Stimulated activated CD8-positive, alpha-beta memory T cell treated with anti-CD3 and anti-CD28 coated beads, Interleukin-15, amount 100 ng/mL, for 24 hours (primary cell): ENCODE measurements at regions not wholly inside any gene's neighbourhood (a gene's known extent, or its start where the extent isn't known, plus 50 kb on each side); places are given as distances from the start of the nearest gene placed in this dataset.

ENCODE experiments used
- DNase-seq: peaks from one replicate; pipeline ENCODE4 v3.0.0-alpha.2; 2020; ENCODE audit warnings: low read depth

DNA sequence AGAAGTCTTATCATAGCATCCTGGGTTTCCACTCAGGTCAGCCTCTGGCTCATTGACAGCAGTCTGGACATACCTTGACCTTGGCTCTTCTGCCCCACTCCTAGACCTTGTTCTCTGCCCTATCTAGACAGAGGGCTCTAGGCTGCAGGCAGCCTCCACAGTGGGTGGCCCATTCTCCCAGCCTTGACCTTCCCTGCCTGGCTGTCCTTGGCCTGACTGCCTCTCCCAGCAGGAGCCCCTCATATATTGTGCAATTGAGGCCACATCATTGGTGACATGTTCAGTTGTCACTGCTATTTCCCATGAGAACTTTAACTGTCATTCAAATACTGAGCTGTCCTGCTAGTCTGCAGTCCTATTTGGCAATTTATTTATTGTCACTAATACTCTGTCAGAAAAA, 503.4 kb downstream of the PLXNA4 start:
- DNase-seq = no peak

DNA sequence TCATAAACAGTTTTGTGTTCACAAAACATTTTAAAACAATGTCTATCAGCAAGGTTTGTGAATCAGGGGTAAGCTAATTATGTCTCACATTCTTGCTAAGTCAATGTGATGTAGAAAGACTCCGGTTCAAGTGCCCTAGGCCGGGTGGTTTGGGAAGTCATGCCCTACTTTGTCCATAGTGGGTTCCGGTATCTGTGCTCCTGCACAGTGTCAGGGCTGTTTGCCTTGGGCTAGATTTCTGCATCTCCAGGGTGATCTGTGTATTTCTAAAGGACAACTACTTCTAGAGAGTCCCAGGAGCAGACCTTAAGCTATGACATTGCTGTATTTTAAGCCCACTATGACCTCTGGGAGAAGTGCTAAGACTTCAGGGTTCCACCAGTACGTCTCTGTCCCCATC, 504.1 kb downstream of the PLXNA4 start:
- DNase-seq = no peak

DNA sequence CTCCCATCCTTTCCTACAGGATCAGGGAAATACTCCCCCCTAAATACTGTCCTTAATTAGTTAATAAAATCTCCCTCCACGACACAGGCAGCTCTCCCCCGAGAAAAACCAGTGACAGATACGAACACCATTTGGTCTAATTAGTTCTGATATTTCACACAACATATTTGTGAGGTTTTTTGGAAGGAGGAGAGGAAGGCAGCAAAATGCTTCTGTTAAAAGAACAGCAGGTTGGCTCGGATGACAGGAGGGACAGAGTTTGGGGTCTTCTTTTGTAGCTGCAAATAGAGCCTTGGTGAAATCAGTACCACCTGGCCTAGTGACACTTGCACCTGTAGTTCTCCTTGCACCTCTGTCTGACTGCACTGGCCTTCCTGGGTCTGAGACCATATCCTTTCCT, 507.0 kb downstream of the PLXNA4 start:
- DNase-seq = no peak

DNA sequence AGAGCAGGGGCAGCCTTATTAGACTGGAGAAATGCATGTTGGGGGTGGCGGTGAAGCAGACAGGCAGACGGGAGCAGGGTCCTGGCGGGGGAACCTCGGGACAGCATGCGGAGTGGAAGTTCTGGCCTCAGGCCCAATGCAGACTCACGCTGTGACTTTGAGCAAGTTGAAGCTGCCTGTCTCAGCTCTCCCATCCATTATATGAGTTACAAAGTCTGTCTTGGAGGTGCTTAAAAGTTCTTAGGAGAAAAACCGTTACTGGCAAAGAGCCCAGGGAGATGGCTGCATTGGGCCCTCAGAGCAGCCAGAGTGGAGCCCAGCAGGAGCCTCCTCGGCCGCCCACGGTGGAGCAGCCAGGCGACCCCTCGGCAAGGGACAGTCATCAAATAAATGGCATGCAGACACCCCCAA, 509.5 kb downstream of the PLXNA4 start:
- no peak for DNase-seq

DNA sequence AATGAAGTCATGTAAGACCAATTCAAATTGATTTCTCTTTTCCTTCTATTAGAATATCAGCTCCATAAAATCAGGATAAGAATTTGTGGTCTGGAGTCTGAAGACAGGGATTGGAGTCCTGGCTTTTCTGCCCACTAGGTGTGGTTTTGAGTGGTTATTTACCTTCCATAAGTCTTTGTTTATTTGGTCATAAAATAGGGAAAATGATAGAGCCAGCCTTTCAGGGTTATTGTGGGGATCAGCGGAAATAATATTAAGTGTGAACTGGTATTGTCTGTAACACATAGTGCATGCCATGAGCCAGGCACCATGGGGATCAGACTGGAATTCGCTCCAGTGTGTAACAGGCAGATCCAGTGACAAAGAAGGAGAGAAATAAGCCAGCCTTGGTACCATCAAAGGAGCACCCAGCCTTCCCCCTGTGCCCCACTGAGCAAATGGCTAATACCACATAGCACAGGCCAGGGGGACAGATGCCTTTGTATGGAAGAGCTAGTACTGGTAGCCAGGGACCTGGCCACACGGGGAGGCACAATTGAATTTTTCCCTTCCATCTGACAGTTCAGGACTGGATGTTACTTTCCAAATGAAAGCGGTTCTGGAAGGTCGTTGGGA, 509.7 kb upstream of the PODXL start:
- no peak for DNase-seq

DNA sequence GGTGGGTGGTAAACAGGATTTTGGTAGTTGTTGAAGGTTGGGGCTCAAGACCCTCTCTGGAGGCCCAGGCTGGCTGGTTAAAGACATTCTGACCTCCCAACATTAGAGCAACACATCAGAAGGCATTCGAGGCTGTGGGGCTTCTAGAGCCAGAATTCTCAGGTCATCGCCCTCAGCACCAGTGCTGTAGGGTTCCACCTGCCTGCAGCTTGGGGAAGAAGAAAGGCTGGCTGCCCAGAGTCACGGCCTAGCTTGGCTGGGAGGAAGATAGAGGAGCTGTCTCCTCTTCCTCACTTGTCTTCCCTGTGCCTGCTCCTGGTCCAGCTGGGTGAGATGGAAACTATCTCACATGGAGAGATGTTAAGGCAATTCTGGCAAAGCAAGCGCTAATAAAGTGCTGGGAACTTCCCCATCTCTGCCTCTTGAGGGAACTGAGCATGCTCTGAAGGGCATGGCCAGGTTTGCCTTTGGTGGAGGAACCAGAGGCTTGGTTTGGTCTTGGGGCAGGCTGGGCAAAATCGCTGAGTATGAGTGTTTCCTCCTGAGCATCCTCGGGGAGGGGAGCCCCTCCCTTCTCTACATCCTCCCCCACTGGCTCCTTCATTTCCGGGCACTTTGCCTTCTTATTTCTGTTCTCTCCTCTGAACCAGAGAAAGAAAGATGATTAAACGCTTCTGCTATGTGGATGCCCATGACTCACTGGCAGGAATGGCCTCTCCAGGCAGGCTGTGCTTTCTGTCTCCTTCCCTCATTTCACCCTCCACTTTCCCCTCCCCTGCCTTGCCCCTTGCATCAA, 509.0 kb upstream of the PODXL start:
- no peak for DNase-seq

DNA sequence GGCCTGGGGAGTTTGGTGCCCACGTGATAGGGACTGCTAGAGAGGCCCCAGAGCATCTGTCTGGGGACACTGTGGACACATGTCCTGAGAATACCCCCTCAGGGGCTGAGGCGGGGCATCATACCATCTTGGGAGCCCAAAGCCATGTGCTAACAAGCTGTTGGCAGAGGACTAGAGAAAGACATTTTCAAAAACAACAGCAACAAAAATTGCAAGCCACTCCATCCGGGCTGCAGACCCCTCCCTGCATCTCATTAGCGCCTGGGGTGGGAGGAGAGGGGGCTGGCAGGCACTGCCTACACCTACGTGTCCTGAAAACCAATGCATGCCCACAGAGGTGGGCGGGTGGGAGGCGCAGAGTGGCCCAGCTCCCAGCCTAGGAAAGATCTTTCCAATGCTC, 507.4 kb upstream of the PODXL start:
- no peak for DNase-seq

DNA sequence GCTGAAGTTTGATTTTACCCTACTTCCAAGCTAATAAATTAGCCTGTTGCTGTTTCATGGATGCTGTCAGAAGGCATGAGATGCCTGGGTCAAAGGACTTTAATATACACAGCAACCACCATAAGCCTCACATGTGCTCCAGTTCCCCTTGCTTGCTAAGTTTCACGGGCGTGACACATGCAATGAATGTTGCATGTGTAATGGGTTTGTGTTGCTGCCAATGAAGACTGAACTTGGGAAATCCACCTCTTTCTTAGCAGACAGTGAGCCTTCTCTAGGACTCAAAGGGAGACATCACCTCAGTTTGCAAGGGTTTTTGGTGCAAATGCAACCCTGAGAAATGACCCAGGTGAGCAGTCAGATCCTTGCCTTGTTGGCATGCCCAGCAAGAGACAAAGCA, 505.5 kb upstream of the PODXL start:
- DNase-seq = no peak

DNA sequence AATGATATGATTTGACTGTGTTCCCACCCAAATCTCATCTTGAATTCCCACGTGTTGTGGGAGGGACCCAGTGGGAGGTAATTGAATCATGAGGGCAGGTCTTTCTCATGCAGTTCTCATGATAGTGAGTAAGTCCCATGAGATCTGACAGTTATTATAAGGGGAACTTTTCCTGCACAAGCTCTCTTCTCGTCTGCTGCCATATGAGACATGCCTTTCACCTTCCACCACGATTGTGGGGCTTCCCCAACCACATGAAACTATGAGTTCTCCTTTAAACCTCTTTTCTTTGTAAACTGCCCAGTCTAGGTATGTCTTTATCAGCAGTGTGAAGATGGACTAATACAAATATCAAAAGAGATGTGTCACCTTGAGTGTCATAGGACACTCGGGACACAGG, 502.7 kb upstream of the PODXL start:
- no peak for DNase-seq

DNA sequence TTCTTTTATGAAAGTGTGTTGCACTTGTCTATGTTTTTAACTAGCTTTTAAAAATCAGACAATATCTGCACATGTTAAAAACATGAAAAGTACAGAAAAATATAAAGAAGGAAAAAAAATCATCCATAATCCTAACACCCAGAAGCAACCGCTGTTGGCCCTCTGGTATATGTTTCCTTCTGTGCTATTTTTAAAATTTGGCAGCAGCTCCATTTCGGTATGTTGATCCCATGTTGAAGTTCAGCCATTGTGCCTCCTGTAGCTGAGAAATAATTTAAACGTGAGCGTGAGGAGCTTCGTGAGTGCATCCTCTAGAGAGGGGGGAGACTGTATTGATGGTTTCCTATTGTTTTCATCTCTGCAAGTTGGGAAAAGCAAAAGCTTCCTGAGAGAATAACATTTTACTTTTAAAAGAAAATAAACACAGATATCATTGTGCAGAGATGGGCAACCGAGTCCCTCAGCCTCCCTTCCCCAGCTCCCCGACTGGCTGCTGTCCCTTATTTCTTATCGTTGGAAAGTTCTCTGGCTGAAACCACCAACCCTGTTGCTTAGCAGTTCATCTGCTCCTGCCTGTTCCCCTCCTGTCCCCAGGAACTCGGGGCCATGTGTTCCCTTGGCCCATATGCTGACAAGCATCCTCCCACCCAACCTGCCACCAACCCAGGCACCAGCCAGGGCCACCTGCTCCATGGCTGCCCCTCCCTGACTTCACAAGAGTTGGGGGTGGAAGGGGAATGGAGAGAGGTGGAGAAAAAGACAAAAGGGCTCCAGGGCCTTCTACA, 499.1 kb upstream of the PODXL start:
- DNase-seq = no peak

DNA sequence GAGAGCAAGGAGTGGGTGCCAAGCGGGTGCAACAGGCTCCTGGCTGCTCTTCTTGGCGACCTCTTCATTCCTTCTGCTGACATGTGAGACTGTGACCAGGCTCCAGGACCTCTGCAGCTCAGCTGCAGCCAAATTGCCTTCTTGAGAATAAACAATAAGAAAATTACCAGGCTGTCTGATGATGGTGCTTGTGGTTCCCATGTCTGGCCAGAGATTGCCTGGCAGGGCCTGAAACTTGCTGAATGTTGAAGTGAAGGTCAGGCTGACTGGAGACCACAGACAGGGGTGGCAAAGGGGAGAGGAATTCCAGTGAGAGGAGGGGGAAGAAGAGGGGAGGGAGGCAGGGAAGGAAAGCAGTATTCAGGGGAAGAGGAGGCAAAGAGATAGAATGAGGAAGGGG, 497.4 kb upstream of the PODXL start:
- no peak for DNase-seq

DNA sequence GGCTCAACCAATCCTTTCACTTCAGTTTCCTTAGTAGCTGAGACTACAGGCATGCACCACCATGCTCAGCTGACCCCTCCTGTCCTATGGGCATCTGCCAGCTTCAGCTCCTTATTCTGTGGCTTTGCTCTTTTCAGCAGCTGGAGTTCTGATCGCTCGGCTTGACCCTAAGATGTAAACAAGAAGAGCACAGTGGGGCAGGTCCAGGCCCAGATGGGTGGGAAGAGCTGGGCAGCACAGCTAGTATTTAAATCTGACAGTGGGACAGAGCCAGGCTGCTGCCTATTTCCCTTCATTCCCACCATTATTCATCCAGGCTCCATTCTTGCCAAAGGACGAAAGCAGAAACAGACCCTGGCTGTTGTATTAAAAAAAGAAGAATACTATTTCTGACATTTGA, 494.9 kb upstream of the PODXL start:
- no peak for DNase-seq

DNA sequence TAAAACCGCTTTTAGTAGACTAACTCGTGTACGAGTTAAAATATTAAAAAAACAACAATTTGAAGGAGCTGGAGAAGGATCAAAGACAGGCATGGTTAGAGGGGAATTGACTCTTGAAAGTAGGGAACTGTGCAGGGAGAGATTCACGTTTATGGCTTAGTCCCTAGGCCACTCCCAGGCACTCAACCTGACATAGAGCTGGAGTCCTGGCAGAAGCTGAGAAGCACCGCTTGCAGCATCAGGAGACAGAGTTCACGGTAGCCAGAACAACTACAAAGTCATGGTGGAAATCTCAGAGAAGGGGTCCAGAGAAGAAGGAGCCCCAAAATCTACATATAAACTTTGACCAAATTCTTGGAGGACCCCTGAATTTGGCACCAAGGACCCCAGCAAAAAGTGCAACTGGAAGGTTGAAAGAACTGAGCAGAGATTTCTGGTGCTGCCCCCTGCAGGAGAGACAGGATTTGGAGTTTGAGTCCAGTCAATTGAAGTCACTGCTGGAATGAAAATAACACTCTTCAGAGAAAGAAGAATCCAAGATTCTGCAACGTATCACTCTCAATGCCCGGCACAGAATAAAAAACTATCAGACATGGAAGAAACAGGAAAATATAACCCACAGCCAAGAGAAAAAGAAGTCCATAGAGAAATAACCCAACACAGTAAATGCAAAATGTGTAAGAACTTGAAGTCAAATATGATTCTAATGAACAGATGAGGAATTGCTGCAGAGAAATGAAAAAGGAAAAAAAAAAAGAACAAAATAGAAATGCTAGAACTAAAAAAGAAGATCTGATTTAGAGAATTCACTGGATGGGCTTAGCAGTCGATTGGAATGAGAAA, 493.3 kb upstream of the PODXL start:
- no peak for DNase-seq

DNA sequence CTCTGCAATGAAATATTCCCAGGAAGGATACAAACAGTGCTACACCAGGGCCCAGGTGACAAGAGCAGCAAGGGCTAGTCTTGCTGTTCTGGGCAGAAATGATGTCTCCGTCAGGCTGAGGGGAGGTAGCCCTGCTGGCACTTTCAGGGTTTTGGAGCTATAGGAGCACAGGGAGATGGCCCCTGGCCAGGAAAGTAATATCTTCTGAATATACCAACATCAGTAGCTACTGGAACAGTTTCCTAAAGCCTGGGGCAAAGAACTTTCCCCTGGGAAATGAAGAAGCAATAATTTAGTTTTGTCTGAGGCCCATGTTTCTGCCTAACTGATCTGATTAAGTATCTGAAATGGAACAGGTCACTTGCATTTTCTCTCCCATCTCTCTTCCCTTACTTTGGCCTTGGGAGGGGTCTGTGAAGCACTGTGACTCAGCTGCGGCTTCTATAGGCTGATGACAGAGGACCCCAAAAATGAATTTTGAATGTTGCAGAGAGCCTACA, 489.1 kb upstream of the PODXL start:
- no peak for DNase-seq

DNA sequence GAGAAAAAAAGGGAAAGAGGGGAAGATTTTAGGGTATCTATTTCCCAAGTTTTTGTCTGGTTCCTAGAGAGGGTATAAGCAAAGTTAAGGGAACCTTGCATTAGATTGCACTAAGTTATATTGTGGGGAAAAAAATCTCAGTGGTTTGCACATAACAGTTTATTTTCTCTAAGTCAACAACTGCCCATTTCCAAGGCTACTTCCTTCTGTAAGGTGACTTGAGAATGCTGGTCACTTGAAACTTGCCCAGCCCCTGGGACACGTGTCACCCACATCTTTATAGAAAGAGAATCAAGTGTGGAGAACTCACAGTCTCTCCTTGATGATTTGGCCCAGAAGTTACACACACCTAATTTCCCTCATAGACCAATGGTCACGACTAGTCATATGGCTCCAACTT, 488.6 kb upstream of the PODXL start:
- no peak for DNase-seq

DNA sequence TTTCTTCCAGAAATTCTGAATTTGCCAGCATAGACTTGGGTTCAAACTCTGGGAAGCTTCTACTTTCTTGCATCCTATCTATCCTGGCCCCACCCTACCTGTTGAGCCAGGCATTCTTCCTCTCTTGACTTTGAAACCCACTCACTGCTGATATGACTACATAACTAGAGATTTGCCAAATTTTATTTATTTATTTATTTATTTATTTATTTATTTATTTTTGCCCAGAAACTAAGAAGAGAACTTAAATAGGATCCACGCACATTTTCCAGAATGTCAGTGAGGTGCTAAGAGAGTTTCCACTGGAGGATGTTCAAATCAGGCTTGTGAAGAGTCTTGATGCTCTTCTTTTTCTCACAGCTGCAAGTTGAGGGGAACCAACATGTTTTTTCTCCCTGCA, 487.8 kb upstream of the PODXL start:
- DNase-seq = no peak

DNA sequence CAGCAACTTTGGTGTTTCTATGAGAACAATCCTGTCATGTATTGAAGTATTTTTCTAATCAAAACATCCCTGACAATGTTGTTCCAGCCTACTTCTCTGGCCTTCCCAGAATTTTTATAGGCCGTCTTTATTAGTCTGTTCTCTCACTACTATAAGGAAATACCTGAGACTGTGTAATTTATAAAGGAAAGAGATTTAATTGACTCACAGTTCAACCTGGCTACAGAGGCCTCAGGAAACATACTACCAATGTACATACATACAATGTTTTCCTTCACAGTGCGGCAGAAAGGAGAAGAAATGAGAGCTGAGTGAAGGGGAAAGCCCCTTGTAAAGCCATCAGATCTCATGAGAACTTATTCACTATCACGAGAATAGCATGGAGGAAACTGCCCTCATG, 484.7 kb upstream of the PODXL start:
- no peak for DNase-seq

DNA sequence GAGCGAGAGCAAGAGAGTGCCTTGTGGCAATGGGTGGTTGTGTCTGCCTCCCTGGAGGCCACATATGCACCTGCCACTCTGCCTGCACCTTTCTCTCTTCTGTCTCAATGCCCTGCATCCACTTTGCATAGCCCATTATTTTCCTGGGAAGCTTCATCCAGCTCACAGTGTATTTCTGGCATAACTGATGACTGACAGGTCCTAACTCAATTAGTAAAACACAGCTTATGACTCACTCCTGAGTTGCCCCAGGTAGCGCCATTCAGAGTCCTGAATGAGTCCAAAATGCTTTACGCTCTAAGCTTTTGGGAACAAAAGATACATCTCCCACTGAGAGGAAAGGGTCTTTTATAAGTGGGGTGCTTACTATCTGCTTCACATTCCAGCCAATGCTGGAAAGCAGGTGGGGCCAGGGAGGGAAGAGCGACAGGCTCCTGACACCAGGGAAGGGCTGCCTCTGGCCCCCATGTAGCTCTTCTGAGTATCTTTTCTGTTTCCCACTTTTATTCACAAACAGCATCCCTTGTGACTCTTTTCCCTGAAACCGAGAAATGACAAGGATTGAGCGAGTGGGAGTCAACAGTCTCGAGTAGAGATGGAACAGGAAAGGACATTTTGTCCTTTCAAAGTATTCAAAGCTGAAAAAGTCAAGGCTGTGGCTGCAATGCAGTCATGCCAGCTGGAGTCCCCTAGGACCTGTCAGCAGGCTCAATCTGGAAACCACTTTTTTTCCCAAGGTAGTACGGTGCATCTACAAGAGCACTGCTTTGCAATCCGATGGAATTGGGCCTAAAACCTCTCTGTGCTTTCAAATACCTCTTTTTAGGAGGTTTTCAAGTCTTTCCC, 479.3 kb upstream of the PODXL start:
- DNase-seq = no peak

DNA sequence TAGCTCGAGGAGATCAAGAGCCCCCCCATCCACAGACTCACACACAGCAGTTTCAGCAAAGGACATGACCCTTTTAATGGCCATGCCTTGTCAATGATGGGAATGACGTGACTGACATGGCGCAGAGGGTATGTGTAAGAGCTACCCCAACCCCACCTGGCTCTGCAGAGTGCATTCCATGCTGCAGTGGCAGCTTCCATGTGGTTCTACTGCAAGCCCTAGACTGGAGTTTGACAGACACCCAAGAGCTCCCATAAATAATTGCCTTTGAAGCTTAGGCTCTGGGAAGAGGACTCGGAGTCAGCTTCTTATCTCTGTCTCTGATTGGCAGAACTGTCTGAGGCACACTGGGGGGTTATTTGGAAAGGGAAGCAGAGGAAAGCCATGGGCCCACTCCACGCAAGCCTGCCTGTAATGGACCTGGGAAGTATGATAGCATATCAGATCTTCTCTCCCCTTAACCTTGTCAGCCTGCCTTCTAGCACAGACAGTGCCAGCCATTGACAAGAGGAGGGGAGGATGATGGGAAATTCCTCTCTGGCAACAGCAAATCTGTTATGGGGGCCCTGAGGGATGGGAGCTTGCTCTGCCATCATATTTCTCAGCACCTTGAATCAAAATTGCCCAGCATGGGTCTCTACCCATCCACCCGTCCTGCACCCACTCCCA, 478.5 kb upstream of the PODXL start:
- DNase-seq = no peak

DNA sequence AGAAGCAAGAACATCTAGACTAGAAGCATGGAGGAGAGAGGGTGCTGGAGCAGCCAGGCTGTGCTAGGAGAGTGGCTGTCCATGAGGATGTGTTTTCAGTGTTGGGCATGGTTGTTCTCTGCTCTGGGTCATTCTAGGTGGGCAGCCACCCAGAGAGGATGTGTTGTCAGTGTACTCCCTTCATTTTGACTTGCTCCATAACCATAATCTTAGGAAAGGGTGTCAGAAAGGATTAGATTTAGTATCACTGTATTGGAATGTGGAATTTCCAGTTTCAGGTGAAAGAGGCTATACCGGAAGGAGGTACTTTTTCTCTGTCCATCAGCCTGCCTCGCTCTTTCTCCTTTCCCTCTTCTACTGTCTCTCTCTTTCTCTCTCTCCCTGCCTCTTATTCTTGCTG, 474.5 kb upstream of the PODXL start:
- DNase-seq = no peak
